D721Med (cell line): ENCODE measurements at regions not wholly inside any gene's neighbourhood (a gene's known extent, or its start where the extent isn't known, plus 50 kb on each side); places are given as distances from the start of the nearest gene placed in this dataset.

Source experiments
- DNase-seq: peaks from one replicate; pipeline ENCODE4 v3.0.0; 2011; ENCODE audit warnings: low spot score; ENCODE audit not compliant: insufficient read length
- FAIRE-seq: peaks from 2 replicates; lab custom pipeline; 2011; peaks lifted over from hg19 to GRCh38; lab: Jason Lieb, UNC
- TF ChIP-seq, protein P1 (sequence below): IDR thresholded peaks from 2 replicates; pipeline ENCODE4 v1.5.1; 2012; ENCODE audit warnings: mild to moderate bottlenecking, control low read depth; ENCODE audit not compliant: insufficient read depth; ENCODE audit errors: missing control alignments

GRCh38 chr13:80989747-80990146, 648.8 kb upstream of the SPRY2 start:
- TF ChIP-seq, protein P1, sequence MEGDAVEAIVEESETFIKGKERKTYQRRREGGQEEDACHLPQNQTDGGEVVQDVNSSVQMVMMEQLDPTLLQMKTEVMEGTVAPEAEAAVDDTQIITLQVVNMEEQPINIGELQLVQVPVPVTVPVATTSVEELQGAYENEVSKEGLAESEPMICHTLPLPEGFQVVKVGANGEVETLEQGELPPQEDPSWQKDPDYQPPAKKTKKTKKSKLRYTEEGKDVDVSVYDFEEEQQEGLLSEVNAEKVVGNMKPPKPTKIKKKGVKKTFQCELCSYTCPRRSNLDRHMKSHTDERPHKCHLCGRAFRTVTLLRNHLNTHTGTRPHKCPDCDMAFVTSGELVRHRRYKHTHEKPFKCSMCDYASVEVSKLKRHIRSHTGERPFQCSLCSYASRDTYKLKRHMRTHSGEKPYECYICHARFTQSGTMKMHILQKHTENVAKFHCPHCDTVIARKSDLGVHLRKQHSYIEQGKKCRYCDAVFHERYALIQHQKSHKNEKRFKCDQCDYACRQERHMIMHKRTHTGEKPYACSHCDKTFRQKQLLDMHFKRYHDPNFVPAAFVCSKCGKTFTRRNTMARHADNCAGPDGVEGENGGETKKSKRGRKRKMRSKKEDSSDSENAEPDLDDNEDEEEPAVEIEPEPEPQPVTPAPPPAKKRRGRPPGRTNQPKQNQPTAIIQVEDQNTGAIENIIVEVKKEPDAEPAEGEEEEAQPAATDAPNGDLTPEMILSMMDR: no peak
- FAIRE-seq: no peak
- no peak for DNase-seq

DNA sequence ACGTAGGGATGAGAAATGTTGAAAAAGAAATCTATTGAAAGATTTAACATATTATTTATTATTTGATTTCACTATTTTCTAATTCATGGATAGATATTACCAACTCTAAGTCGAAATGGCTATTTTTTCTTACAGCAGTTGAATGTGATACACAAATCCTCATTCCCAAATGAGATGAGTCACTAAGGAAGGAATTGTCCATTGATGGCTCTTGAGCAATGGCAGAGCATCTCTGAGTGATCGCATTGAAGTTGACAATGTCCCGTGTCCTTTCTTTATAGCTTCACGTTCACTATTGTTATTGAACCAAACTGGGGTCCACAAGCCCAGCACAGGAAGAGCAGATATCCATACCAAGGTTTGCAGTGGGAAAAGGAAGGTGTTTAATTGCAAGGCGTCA, 648.3 kb upstream of the SPRY2 start:
- FAIRE-seq: no peak
- DNase-seq: no peak
- TF ChIP-seq, protein P1: no peak

DNA sequence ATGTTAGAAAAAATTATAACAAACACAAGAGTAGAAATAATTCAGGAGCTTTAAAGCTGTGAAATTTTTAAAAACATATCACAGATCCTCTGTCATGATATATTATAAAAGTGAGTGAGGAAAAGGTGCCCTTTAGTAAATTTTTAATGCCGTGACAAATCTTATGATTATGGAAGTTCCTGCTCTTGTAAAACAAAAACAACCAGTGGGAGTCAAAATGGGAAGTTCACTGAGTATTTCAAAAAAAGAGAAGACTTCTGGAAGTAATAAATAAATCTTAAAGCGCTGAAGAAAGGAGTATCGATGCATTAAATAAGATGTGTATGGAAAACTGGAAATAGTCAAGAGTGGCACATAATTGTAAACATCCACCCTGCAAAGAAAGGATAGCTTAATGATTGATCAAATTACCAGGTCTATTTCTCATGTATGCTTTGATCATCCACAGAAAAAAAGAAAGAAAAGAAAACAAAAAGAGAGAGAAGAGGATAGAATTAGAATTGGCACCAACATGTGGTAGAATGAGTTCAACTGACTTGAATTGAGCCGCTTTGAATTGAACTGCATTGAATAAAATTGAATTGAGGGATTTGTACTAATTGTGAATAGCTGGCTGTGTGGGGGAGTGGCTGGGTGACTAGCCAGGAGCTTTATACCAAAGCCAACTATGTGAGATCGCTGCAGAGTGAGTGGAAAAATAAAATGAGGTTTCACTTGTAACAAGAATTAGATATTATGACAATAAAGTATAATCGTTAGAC, 647.6 kb upstream of the SPRY2 start:
- FAIRE-seq (no peak), DNase-seq (no peak)
- TF ChIP-seq, protein P1: no peak

DNA sequence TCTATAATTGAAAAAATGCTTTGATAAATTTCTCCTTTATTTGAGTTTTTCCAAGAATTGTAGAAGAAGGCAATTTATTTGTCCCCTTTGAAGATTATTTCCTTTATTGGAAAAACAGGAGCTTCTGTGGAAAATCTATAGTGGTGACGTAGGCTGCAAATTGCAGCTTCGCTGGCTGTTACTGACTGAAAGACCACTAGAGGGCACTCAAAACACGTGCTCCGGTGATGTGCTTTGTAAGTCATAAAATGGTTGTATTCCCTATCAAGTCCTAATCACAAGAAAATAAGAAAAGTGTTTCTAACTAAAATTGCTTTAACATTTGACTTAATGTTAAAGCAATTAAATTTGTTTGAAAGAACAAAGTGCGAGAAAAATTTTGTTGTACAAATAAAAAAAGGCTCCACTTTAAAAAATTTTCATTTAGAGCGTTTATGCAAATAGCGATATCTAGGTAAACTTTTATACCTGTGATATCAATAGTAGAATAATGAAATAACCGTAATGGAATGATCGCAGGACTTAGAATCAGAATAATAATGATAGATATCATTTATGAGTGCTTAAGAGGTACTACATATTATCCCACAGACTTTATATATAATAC, 638.2 kb upstream of the SPRY2 start:
- DNase-seq: no peak
- FAIRE-seq: peak; percentile 69
- TF ChIP-seq, protein P1: peak; percentile 85

GRCh38 chr13:80977168-80977567, 636.2 kb upstream of the SPRY2 start:
- no peak for FAIRE-seq
- no peak for DNase-seq
- TF ChIP-seq, protein P1: no peak

- TF ChIP-seq, protein P1: no peak
- no peak for FAIRE-seq
- DNase-seq: no peak
Observed at GRCh38 chr13:80975903-80976302, 635.0 kb upstream of the SPRY2 start.

DNA sequence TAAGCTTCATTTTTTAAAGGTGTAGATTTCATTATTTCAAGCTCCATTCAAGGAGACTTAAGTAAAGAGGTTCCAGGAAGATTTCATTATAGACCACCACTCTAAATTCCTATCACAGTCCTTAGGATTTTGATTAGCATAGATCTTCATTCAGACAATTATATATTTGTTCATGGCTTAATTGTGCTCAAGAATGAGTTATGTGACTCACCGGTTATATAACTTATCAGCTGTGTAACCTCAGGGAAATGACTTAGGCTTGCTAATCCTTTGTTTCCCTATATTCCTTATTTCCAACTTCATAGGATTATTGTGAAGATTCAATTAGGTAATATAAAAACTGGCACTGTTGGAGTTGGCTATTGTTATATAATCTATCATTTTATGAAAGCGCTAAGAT, 632.8 kb upstream of the SPRY2 start:
- DNase-seq (no peak), FAIRE-seq (no peak)
- TF ChIP-seq, protein P1: no peak
